Activated B cell treated with CpG ODN at 0.5 μM for 24 hours (primary cell): ENCODE measurements at regions not wholly inside any gene's neighbourhood (a gene's known extent, or its start where the extent isn't known, plus 50 kb on each side); places are given as distances from the start of the nearest gene placed in this dataset.

Experiments
- ATAC-seq: fragments of 200-7000 bp; cut with Tn5 transposase; one replicate; pipeline ENCODE4 v1.10.0; 2021; ENCODE audit warnings: low read depth, mild to moderate bottlenecking, moderate library complexity
- CTCF ChIA-PET: fragments of 350-600 bp; sonication (Branson Sonifier 250); formaldehyde crosslinking; loops from one replicate; lab custom pipeline; 2021; ENCODE audit warnings: antibody characterized with exemption; lab: Charles Lee
- POLR2A ChIA-PET: fragments of 350-600 bp; sonication (Branson Sonifier 250); formaldehyde crosslinking; loops from one replicate; lab custom pipeline; 2021; ENCODE audit warnings: antibody characterized with exemption; lab: Charles Lee
- DNase-seq: peaks from one replicate; pipeline ENCODE4 v3.0.0; 2022
- H3K27ac Mint-ChIP-seq: one replicate; pipeline ENCODE4 v1.8.0; 2020; ENCODE audit warnings: mixed read lengths
- H3K27me3 Mint-ChIP-seq: one replicate; pipeline ENCODE4 v1.8.0; 2021; ENCODE audit warnings: mixed read lengths
- H3K36me3 Mint-ChIP-seq: one replicate; pipeline ENCODE4 v1.8.0; 2021; ENCODE audit warnings: low read depth, mixed read lengths
- H3K4me1 Mint-ChIP-seq: one replicate; pipeline ENCODE4 v1.8.0; 2021; ENCODE audit warnings: mixed read lengths
- H3K4me3 Mint-ChIP-seq: one replicate; pipeline ENCODE4 v1.8.0; 2020; ENCODE audit warnings: mild to moderate bottlenecking, mixed read lengths
- H3K9me3 Mint-ChIP-seq: one replicate; pipeline ENCODE4 v1.8.0; 2020; ENCODE audit warnings: mixed read lengths
- CTCF ChIP-seq: fragments of 200-600 bp; IDR thresholded peaks from one replicate; pipeline ENCODE4 v1.8.0; 2022; ENCODE audit warnings: antibody characterized with exemption, mild to moderate bottlenecking
- intact Hi-C: fragments of 100-400 bp; cut with micrococcal nuclease; formaldehyde crosslinking; loops from one replicate; pipeline ENCODE4 v1.15.1; 2024

GRCh38 chr2:130261970-130262760 lies 63.9 kb upstream of the TUBA3E start:
- DNase-seq (no peak), ATAC-seq (no peak)
- intact Hi-C loops = no loop called here
- H3K4me1 Mint-ChIP-seq = no peaks in the 10 kb centered on the region
- H3K36me3 Mint-ChIP-seq = no peaks in the 10 kb centered on the region
- peaks cover 20% of the 10 kb centered on the region for H3K27me3 Mint-ChIP-seq
- H3K27ac Mint-ChIP-seq = no peak overlapping the region
- no peak for TF ChIP-seq CTCF
- H3K9me3 Mint-ChIP-seq = no peaks in the 10 kb centered on the region
- POLR2A ChIA-PET = no interaction called here
- CTCF ChIA-PET = no interaction called here
- H3K4me3 Mint-ChIP-seq = no peak overlapping the region

GRCh38 chr2:130261099-130261498 lies 62.9 kb upstream of the TUBA3E start:
- no peak overlapping the region for H3K4me3 Mint-ChIP-seq
- POLR2A ChIA-PET = no interaction called here
- H3K27me3 Mint-ChIP-seq = peaks cover 20% of the 10 kb centered on the region
- H3K27ac Mint-ChIP-seq = no peak overlapping the region
- CTCF ChIA-PET = no interaction called here
- no peak for TF ChIP-seq CTCF
- no peaks in the 10 kb centered on the region for H3K36me3 Mint-ChIP-seq
- H3K4me1 Mint-ChIP-seq = no peaks in the 10 kb centered on the region
- ATAC-seq (no peak), DNase-seq (no peak)
- no peaks in the 10 kb centered on the region for H3K9me3 Mint-ChIP-seq
- intact Hi-C loops = no loop called here

- POLR2A ChIA-PET = no interaction called here
- ATAC-seq = no peak
- no peak for TF ChIP-seq CTCF
- no peak for DNase-seq
- Mint-ChIP-seq H3K4me1 (no peaks in the 10 kb centered on the region), H3K36me3 (no peaks in the 10 kb centered on the region), H3K4me3 (no peak overlapping the region), H3K9me3 (no peaks in the 10 kb centered on the region), H3K27ac (no peak overlapping the region), H3K27me3 (peaks cover 20% of the 10 kb centered on the region)
- intact Hi-C loops = no loop called here
- CTCF ChIA-PET = no interaction called here
Measured at GRCh38 chr2:130259594-130259993, 61.4 kb upstream of the TUBA3E start.

GRCh38 chr2:130258356-130258755 lies 60.1 kb upstream of the TUBA3E start:
- ATAC-seq (no peak), DNase-seq (no peak)
- intact Hi-C loops = no loop called here
- Mint-ChIP-seq H3K27me3 (peaks cover 22% of the 10 kb centered on the region), H3K36me3 (no peaks in the 10 kb centered on the region), H3K9me3 (no peaks in the 10 kb centered on the region), H3K4me1 (no peaks in the 10 kb centered on the region), H3K27ac (no peak overlapping the region), H3K4me3 (no peak overlapping the region)
- ChIA-PET CTCF (no interaction called here), POLR2A (no interaction called here)
- no peak for TF ChIP-seq CTCF

GRCh38 chr2:130252880-130253645 lies 54.8 kb upstream of the TUBA3E start:
- intact Hi-C loops = no loop called here
- Mint-ChIP-seq H3K4me3 (no peak overlapping the region), H3K27me3 (peaks cover 34% of the 10 kb centered on the region), H3K36me3 (no peaks in the 10 kb centered on the region), H3K9me3 (no peaks in the 10 kb centered on the region), H3K4me1 (no peaks in the 10 kb centered on the region), H3K27ac (no peak overlapping the region)
- DNase-seq = no peak
- TF ChIP-seq CTCF = no peak
- ChIA-PET POLR2A (no interaction called here), CTCF (no interaction called here)
- no peak for ATAC-seq
